ENCODE measurements at regions not wholly inside any gene's neighbourhood (a gene's known extent, or its start where the extent isn't known, plus 50 kb on each side); places are given as distances from the start of the nearest gene placed in this dataset.

DNA sequence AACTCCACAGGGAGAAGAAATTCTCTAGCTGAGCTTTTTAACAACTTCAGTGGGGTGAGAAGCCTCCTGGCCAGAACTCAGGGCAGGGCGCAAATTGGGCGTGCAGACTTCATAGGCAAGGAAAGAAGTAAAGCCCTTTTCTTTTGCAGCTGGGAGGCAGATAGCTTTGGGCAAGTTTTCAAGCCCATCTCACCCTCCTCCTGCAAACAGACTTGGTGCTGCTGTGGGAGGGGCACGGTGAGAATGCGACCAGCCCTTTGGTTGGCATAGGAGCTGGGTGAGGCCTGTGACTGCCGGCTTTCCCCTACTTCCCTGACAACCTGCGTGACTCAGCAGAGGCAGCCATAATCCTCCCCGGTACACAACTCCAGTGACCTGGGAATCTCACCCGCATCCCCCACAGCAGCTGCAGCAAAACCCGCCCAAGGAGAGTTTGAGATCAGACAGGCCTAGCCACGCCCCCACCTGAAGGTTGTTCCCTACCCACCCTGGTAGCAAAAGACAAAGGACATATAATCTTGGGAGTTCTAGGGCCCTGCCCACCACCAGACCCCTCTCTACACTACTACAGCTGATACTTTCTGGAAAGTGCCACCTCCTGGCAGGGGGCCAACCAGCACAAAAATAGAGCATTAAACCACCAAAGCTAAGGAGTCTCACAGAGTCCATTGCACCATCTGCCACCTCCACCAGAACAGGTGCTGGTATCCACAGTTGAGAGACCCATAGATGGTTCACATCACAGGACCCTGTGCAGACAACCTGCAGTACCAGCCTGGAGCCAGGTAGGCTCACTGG, 195.5 kb upstream of the CCL2 start:
- TF ChIP-seq, protein P1, sequence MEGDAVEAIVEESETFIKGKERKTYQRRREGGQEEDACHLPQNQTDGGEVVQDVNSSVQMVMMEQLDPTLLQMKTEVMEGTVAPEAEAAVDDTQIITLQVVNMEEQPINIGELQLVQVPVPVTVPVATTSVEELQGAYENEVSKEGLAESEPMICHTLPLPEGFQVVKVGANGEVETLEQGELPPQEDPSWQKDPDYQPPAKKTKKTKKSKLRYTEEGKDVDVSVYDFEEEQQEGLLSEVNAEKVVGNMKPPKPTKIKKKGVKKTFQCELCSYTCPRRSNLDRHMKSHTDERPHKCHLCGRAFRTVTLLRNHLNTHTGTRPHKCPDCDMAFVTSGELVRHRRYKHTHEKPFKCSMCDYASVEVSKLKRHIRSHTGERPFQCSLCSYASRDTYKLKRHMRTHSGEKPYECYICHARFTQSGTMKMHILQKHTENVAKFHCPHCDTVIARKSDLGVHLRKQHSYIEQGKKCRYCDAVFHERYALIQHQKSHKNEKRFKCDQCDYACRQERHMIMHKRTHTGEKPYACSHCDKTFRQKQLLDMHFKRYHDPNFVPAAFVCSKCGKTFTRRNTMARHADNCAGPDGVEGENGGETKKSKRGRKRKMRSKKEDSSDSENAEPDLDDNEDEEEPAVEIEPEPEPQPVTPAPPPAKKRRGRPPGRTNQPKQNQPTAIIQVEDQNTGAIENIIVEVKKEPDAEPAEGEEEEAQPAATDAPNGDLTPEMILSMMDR (conservative IDR thresholded peaks at IDR 0.05; ENCODE audit: low read depth, low read length), result no peak
- TF ChIP-seq EZH2 (IDR thresholded peaks at IDR 0.05; ENCODE audit: borderline replicate concordance, low read depth, low read length, poor library complexity, severe bottlenecking), result no peak
